Jurkat, Clone E6-1 (cell line): ENCODE measurements at regions not wholly inside any gene's neighbourhood (a gene's known extent, or its start where the extent isn't known, plus 50 kb on each side); places are given as distances from the start of the nearest gene placed in this dataset.
A peak's percentile ranks its signal among the peaks of the same experiment; 100 is the strongest.

Experiments
- DNase-seq: peaks from one replicate; pipeline ENCODE4 v3.0.0-alpha.2; 2011; ENCODE audit warnings: low read depth, low spot score
- H3K4me3 ChIP-seq: 2 replicates; pipeline ENCODE4 v1.5.1; 2011; ENCODE audit warnings: mild to moderate bottlenecking, low read length, control low read depth, moderate library complexity

- H3K4me3 ChIP-seq = no peak overlapping the region
- DNase-seq = no peak
These were observed 408.0 kb upstream of the DDX18 start for GRCh38 chr2:117406443-117406842.

GRCh38 chr2:117407746-117408145 is 406.7 kb upstream of the DDX18 start:
- H3K4me3 ChIP-seq = no peak overlapping the region
- DNase-seq = no peak

- no peak overlapping the region for H3K4me3 ChIP-seq
- no peak for DNase-seq
These were observed 405.0 kb upstream of the DDX18 start for GRCh38 chr2:117409443-117409842.

- DNase-seq = peak; percentile 27
- no peak overlapping the region for H3K4me3 ChIP-seq
These were observed 402.5 kb upstream of the DDX18 start for GRCh38 chr2:117411983-117412382.

- H3K4me3 ChIP-seq = no peak overlapping the region
- no peak for DNase-seq
These were observed 381.7 kb upstream of the DDX18 start for GRCh38 chr2:117432746-117433145.

GRCh38 chr2:117436697-117437096 is 377.8 kb upstream of the DDX18 start:
- no peak overlapping the region for H3K4me3 ChIP-seq
- DNase-seq = no peak

GRCh38 chr2:117470311-117471095 is 344.0 kb upstream of the DDX18 start:
- no peak overlapping the region for H3K4me3 ChIP-seq
- peak; percentile 69 for DNase-seq

GRCh38 chr2:117481608-117482007 is 332.9 kb upstream of the DDX18 start:
- no peak overlapping the region for H3K4me3 ChIP-seq
- peak; percentile 97 for DNase-seq

- DNase-seq = peak; percentile 91
- peak overlapping the region; percentile 1 for H3K4me3 ChIP-seq
These were observed 328.9 kb upstream of the DDX18 start for GRCh38 chr2:117485588-117485987.

- DNase-seq = peak; percentile 99
- H3K4me3 ChIP-seq = no peak overlapping the region
These were observed 328.4 kb upstream of the DDX18 start for GRCh38 chr2:117486081-117486480.

- no peak overlapping the region for H3K4me3 ChIP-seq
- DNase-seq = no peak
These were observed 322.2 kb upstream of the DDX18 start for GRCh38 chr2:117492209-117492851.

GRCh38 chr2:117500721-117501120 is 313.8 kb upstream of the DDX18 start:
- DNase-seq = no peak
- no peak overlapping the region for H3K4me3 ChIP-seq

GRCh38 chr2:117502121-117502520 is 312.4 kb upstream of the DDX18 start:
- no peak for DNase-seq
- H3K4me3 ChIP-seq = no peak overlapping the region

GRCh38 chr2:117512307-117512706 is 302.2 kb upstream of the DDX18 start:
- no peak overlapping the region for H3K4me3 ChIP-seq
- DNase-seq = no peak

- H3K4me3 ChIP-seq = no peak overlapping the region
- DNase-seq = no peak
These were observed 300.1 kb upstream of the DDX18 start for GRCh38 chr2:117514371-117514770.

- DNase-seq = no peak
- no peak overlapping the region for H3K4me3 ChIP-seq
These were observed 295.3 kb upstream of the DDX18 start for GRCh38 chr2:117519238-117519637.

GRCh38 chr2:117519721-117520120 is 294.8 kb upstream of the DDX18 start:
- DNase-seq = no peak
- no peak overlapping the region for H3K4me3 ChIP-seq

- DNase-seq = peak; percentile 85
These were observed 291.2 kb upstream of the DDX18 start for GRCh38 chr2:117523267-117523666.

GRCh38 chr2:117523711-117524238 is 290.7 kb upstream of the DDX18 start:
- no peak for DNase-seq
- H3K4me3 ChIP-seq = no peak overlapping the region

More at GRCh38 chr2:117523267-117523666, 291.2 kb upstream of the DDX18 start:
- H3K4me3 ChIP-seq = no peak overlapping the region

- DNase-seq = peak; percentile 44
- H3K4me3 ChIP-seq = no peak overlapping the region
These were observed 278.4 kb upstream of the DDX18 start for GRCh38 chr2:117536139-117536538.
